OCI-LY1 (cell line): ENCODE measurements at regions not wholly inside any gene's neighbourhood (a gene's known extent, or its start where the extent isn't known, plus 50 kb on each side); places are given as distances from the start of the nearest gene placed in this dataset.

Source experiments
- CTCF ChIP-seq: fragments of 200-600 bp; sonication (generic), shearing (Covaris generic); IDR thresholded peaks from 2 replicates; pipeline ENCODE4 v1.5.1; 2017; ENCODE audit warnings: mild to moderate bottlenecking, antibody characterized with exemption, low read length, moderate library complexity, mixed read lengths
- EZH2 ChIP-seq: fragments of 200-600 bp; sonication (generic), shearing (Covaris generic); IDR thresholded peaks from 2 replicates; pipeline ENCODE4 v1.8.0; 2017; ENCODE audit warnings: borderline replicate concordance, mixed run types, mild to moderate bottlenecking, antibody characterized with exemption, low read length, moderate library complexity, mixed read lengths

DNA sequence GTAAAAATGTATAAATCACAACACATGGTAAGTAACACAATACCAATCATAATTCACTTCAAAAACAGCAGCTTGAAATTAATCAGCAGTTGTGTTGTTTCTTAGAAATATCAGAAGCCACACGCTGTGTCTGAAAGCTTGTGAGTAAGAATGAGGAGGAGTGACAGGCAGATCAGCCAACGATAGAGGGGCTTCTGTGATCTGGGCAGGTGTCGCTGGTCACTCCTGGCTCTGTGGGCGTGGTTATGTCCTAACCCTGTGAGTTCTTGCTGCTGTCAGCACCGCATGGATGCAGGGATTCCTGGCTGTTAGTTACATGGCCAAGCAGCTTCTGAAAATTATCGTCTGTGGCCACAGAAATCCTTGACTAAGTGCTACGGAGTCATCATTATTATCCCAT lies 123.4 kb downstream of the SLC25A47 start:
- TF ChIP-seq CTCF (no peak), EZH2 (no peak)
